GM12864 (cell line): ENCODE measurements at regions not wholly inside any gene's neighbourhood (a gene's known extent, or its start where the extent isn't known, plus 50 kb on each side); places are given as distances from the start of the nearest gene placed in this dataset.

Experiments used
- DNase-seq: peaks from one replicate; pipeline ENCODE4 v3.0.0-alpha.2; 2011; ENCODE audit warnings: low read depth
- H3K4me3 ChIP-seq: 2 replicates; pipeline ENCODE4 v1.5.1; 2011; ENCODE audit warnings: mild to moderate bottlenecking, low read depth, low read length, control low read depth
- CTCF ChIP-seq: IDR thresholded peaks from 2 replicates; pipeline ENCODE4 v1.5.1; 2011; ENCODE audit warnings: low read depth, mild to moderate bottlenecking, moderate library complexity, low read length, control low read depth, inconsistent platforms; ENCODE audit errors: missing control alignments

- peak overlapping the region; percentile 17; the same call in 1 of the 2 replicates for H3K4me3 ChIP-seq
- DNase-seq = no peak
- TF ChIP-seq CTCF = no peak
Observed at GRCh38 chr21:25427828-25428227, 179.5 kb downstream of the MRPL39 start.

- DNase-seq = no peak
- TF ChIP-seq CTCF = no peak
- no peak overlapping the region; the same call in 1 of the 2 replicates for H3K4me3 ChIP-seq
Observed at GRCh38 chr21:25426580-25426979, 180.7 kb downstream of the MRPL39 start.

GRCh38 chr21:25425156-25425555 lies 182.1 kb downstream of the MRPL39 start:
- no peak for TF ChIP-seq CTCF
- H3K4me3 ChIP-seq = peak overlapping the region; percentile 3; the same call in 1 of the 2 replicates

GRCh38 chr21:25424634-25425033 lies 182.6 kb downstream of the MRPL39 start:
- H3K4me3 ChIP-seq = peak overlapping the region; percentile 34; the same call in 1 of the 2 replicates
- TF ChIP-seq CTCF = no peak
- no peak for DNase-seq

More at GRCh38 chr21:25425156-25425555, 182.1 kb downstream of the MRPL39 start:
- peak; percentile 39 for DNase-seq

- no peak for TF ChIP-seq CTCF
- H3K4me3 ChIP-seq = peak overlapping the region; percentile 34; the same call in 1 of the 2 replicates
- DNase-seq = peak; percentile 53
Observed at GRCh38 chr21:25424048-25424447, 183.2 kb downstream of the MRPL39 start.

GRCh38 chr21:25422610-25423608 lies 184.4 kb downstream of the MRPL39 start:
- DNase-seq = no peak
- peak overlapping the region; percentile 52 for H3K4me3 ChIP-seq
- no peak for TF ChIP-seq CTCF
